ENCODE measurements at regions not wholly inside any gene's neighbourhood (a gene's known extent, or its start where the extent isn't known, plus 50 kb on each side); places are given as distances from the start of the nearest gene placed in this dataset.
"Not testable (repeated sequence)": the region's sequence is repeated elsewhere in the genome, so short reads cannot be mapped to it uniquely, and the experiment has no call there.

DNA sequence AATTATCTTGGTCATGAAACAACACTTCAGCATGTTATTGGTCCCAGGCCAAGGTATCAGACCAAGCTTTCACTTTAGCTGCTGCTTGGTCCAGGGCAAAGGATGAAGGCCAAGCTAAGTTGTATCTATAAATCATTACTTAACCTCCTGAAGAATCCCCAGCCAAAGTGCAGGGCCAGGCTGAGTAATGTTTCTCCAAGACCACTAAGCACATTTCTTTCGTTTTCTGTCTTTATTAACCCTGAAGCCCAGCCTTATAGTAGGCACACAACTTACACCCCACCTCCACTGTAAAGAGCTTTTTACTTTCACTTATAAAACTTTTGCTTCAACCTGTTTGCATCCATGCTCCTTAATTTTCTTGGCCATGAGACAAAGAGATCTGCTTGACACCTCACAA is 167.3 kb downstream of the RBMY1A1 start:
- no CpG with 5 or more reads among the region's 1 CpG for WGBS (ENCODE audit: insufficient coverage)
- DNase-seq; H3K27me3 ChIP-seq (replicated peaks in 2 of 5; ENCODE audit: control insufficient read depth in 4 of 5, insufficient read depth in 5 of 5, low read length in 4 of 5); H3K27ac ChIP-seq (ENCODE audit: insufficient read depth in 1 of 2, low read depth in 1 of 2, low read length in 2 of 2, poor library complexity in 1 of 2, severe bottlenecking in 2 of 2); H3K4me3 ChIP-seq (ENCODE audit: control insufficient read depth in 1 of 7, extremely low read depth in 1 of 7, insufficient read depth in 4 of 7, low read depth in 2 of 7, low read length in 6 of 7); H3K36me3 ChIP-seq (ENCODE audit: control insufficient read depth in 4 of 4, insufficient read depth in 4 of 4, low read length in 3 of 4); H3K9me3 ChIP-seq (ENCODE audit: control extremely low read depth in 1 of 5, control insufficient read depth in 4 of 5, insufficient read depth in 2 of 5, low read depth in 1 of 5, low read length in 4 of 5); H3K4me1 ChIP-seq (ENCODE audit: control extremely low read depth in 1 of 4, control insufficient read depth in 4 of 4, insufficient read depth in 4 of 4, low read length in 3 of 4); POLR2A ChIA-PET; CTCF ChIA-PET: not testable (repeated sequence)

DNA sequence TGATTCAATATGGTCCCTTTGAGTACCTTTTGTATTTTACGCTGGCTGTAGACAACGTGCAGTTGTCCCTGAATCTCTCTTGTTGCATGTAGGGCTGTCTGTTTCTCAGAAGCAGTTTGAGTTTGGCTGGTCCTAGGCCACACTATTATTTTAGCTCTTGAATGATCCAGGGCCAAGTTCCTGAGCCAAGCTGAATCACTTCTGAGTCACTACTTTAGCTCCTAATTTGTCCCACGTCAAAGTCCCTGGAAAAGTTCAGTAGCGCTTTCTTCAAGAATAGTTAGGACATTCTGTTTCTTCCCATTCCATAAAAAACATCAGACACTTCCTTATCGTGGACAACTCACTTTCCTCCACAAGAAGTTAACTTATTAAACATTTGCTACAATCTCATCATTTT is 168.2 kb downstream of the RBMY1A1 start:
- H3K4me3 ChIP-seq (ENCODE audit: control insufficient read depth in 1 of 7, extremely low read depth in 1 of 7, insufficient read depth in 4 of 7, low read depth in 2 of 7, low read length in 6 of 7); H3K27ac ChIP-seq (ENCODE audit: insufficient read depth in 1 of 2, low read depth in 1 of 2, low read length in 2 of 2, poor library complexity in 1 of 2, severe bottlenecking in 2 of 2); H3K9me3 ChIP-seq (ENCODE audit: control extremely low read depth in 1 of 5, control insufficient read depth in 4 of 5, insufficient read depth in 2 of 5, low read depth in 1 of 5, low read length in 4 of 5); H3K27me3 ChIP-seq (replicated peaks in 2 of 5; ENCODE audit: control insufficient read depth in 4 of 5, insufficient read depth in 5 of 5, low read length in 4 of 5); DNase-seq; POLR2A ChIA-PET; CTCF ChIA-PET; H3K4me1 ChIP-seq (ENCODE audit: control extremely low read depth in 1 of 4, control insufficient read depth in 4 of 4, insufficient read depth in 4 of 4, low read length in 3 of 4); H3K36me3 ChIP-seq (ENCODE audit: control insufficient read depth in 4 of 4, insufficient read depth in 4 of 4, low read length in 3 of 4): not testable (repeated sequence)
- no CpG with 5 or more reads among the region's 5 CpGs for WGBS (ENCODE audit: insufficient coverage)

DNA sequence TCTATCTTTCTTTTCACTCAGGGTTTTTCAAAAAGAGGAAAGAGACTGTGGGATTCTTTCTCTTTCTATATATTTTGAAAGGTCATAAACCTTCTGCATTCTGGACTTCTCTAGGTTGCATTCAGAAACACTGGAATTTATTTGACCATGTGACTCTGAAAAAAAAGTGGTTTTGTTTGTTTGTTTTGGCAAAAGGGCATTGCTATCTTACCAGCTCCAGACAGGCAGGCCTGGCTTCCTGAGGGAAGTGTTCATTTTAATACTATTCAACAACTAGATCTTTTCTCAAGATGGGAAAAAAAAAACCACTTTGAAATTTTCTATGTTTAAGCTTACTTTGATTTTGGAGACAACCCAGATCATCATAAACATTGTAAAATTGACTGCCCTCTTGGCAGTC is 170.6 kb downstream of the RBMY1A1 start:
- H3K36me3 ChIP-seq (ENCODE audit: control insufficient read depth in 4 of 4, insufficient read depth in 4 of 4, low read length in 3 of 4) = no peaks in the 10 kb centered on the region
- H3K4me3 ChIP-seq (ENCODE audit: control insufficient read depth in 1 of 7, extremely low read depth in 1 of 7, insufficient read depth in 4 of 7, low read depth in 2 of 7, low read length in 6 of 7) = no peak overlapping the region
- DNase-seq = no peak
- CTCF ChIA-PET = no interaction called here
- H3K4me1 ChIP-seq (ENCODE audit: control extremely low read depth in 1 of 4, control insufficient read depth in 4 of 4, insufficient read depth in 4 of 4, low read length in 3 of 4) = no peaks in the 10 kb centered on the region
- POLR2A ChIA-PET = no interaction called here
- H3K27ac ChIP-seq (ENCODE audit: insufficient read depth in 1 of 2, low read depth in 1 of 2, low read length in 2 of 2, poor library complexity in 1 of 2, severe bottlenecking in 2 of 2) = no peak overlapping the region
- no peaks in the 10 kb centered on the region for H3K9me3 ChIP-seq (ENCODE audit: control extremely low read depth in 1 of 5, control insufficient read depth in 4 of 5, insufficient read depth in 2 of 5, low read depth in 1 of 5, low read length in 4 of 5)
- no peaks in the 10 kb centered on the region for H3K27me3 ChIP-seq (replicated peaks in 2 of 5; ENCODE audit: control insufficient read depth in 4 of 5, insufficient read depth in 5 of 5, low read length in 4 of 5)

DNA sequence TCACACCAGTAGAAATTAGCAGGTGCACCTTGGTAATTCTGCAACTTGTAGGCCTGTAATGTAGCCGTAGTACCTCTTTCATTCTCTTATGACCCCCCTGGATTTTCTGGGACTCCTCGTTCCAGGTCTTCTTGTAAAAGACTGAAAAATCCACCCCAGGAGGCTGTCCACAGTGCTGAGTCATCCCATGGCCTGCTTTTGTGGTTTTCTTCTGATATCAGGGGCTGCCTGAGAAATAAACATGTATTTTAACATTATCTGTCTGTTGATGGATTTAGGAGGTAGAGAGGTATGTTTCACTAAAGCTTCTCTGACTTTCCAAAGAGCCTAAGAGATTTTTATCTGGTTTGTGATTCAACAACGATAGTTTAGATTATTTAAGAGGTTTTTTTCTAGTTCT is 171.9 kb downstream of the RBMY1A1 start:
- CTCF ChIA-PET; H3K9me3 ChIP-seq (ENCODE audit: control extremely low read depth in 1 of 5, control insufficient read depth in 4 of 5, insufficient read depth in 2 of 5, low read depth in 1 of 5, low read length in 4 of 5); H3K36me3 ChIP-seq (ENCODE audit: control insufficient read depth in 4 of 4, insufficient read depth in 4 of 4, low read length in 3 of 4); H3K4me1 ChIP-seq (ENCODE audit: control extremely low read depth in 1 of 4, control insufficient read depth in 4 of 4, insufficient read depth in 4 of 4, low read length in 3 of 4); H3K27ac ChIP-seq (ENCODE audit: insufficient read depth in 1 of 2, low read depth in 1 of 2, low read length in 2 of 2, poor library complexity in 1 of 2, severe bottlenecking in 2 of 2); POLR2A ChIA-PET; H3K4me3 ChIP-seq (ENCODE audit: control insufficient read depth in 1 of 7, extremely low read depth in 1 of 7, insufficient read depth in 4 of 7, low read depth in 2 of 7, low read length in 6 of 7); DNase-seq; H3K27me3 ChIP-seq (replicated peaks in 2 of 5; ENCODE audit: control insufficient read depth in 4 of 5, insufficient read depth in 5 of 5, low read length in 4 of 5): not testable (repeated sequence)
- no CpG with 5 or more reads among the region's 3 CpGs for WGBS (ENCODE audit: insufficient coverage)

DNA sequence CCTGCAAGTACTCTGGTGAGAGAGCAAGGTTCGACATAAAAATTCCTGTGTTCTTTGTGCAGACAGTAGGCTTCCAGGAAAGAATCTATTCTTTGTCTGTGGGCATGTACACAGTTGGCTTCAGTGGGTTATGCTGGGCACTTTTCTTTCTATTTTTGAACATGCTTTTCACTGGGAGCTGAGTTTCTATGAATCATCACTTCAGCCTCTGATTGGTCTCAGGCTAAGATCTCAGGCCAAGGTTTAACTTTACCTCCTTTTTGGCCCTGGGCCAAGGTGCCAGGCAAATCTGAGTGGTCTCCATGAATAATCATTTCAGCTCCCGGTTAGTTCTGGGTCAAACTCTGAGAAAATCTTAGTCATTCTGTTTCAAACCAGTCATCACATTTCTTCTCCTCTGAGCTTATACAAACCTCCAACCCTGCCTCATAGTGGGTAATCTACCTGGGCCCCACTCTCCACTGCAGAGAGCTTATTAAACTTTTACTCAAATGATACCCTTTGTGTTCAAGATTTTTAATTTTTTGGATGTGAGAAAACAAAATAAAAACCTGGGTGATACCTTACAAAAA is 158.8 kb downstream of the RBMY1D start:
- H3K27ac ChIP-seq (ENCODE audit: insufficient read depth in 1 of 2, low read depth in 1 of 2, low read length in 2 of 2, poor library complexity in 1 of 2, severe bottlenecking in 2 of 2); DNase-seq; H3K36me3 ChIP-seq (ENCODE audit: control insufficient read depth in 4 of 4, insufficient read depth in 4 of 4, low read length in 3 of 4); H3K9me3 ChIP-seq (ENCODE audit: control extremely low read depth in 1 of 5, control insufficient read depth in 4 of 5, insufficient read depth in 2 of 5, low read depth in 1 of 5, low read length in 4 of 5); POLR2A ChIA-PET; H3K27me3 ChIP-seq (replicated peaks in 2 of 5; ENCODE audit: control insufficient read depth in 4 of 5, insufficient read depth in 5 of 5, low read length in 4 of 5); H3K4me3 ChIP-seq (ENCODE audit: control insufficient read depth in 1 of 7, extremely low read depth in 1 of 7, insufficient read depth in 4 of 7, low read depth in 2 of 7, low read length in 6 of 7); CTCF ChIA-PET; H3K4me1 ChIP-seq (ENCODE audit: control extremely low read depth in 1 of 4, control insufficient read depth in 4 of 4, insufficient read depth in 4 of 4, low read length in 3 of 4): not testable (repeated sequence)
- no CpG with 5 or more reads among the region's 2 CpGs for WGBS (ENCODE audit: insufficient coverage)

DNA sequence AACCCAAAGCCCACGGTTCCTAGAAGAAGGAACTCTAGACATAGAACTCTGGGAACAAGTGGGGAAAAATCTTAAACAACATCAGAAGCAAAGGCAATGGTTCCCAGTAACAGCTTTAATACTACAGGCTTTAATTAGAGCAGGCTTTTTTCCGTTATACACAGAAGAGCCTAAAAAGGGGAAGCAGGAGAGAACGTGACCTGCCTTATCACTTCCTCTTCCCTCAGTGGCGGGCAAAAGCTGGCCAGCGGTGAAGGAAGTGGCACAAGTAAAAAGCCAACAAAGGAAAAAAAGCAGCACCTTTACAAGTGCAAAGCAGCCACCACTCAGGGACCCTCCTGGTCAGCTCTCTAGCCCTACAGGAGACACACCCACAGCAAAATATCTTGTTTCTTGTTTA is 149.3 kb downstream of the RBMY1D start:
- POLR2A ChIA-PET, DNase-seq: not testable (repeated sequence)
- WGBS (ENCODE audit: insufficient coverage) = no CpG with 5 or more reads among the region's 5 CpGs

DNA sequence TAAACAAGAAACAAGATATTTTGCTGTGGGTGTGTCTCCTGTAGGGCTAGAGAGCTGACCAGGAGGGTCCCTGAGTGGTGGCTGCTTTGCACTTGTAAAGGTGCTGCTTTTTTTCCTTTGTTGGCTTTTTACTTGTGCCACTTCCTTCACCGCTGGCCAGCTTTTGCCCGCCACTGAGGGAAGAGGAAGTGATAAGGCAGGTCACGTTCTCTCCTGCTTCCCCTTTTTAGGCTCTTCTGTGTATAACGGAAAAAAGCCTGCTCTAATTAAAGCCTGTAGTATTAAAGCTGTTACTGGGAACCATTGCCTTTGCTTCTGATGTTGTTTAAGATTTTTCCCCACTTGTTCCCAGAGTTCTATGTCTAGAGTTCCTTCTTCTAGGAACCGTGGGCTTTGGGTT is 134.1 kb downstream of the RBMY1D start:
- H3K27me3 ChIP-seq (replicated peaks in 2 of 5; ENCODE audit: control insufficient read depth in 4 of 5, insufficient read depth in 5 of 5, low read length in 4 of 5); CTCF ChIA-PET; H3K4me3 ChIP-seq (ENCODE audit: control insufficient read depth in 1 of 7, extremely low read depth in 1 of 7, insufficient read depth in 4 of 7, low read depth in 2 of 7, low read length in 6 of 7); H3K27ac ChIP-seq (ENCODE audit: insufficient read depth in 1 of 2, low read depth in 1 of 2, low read length in 2 of 2, poor library complexity in 1 of 2, severe bottlenecking in 2 of 2); H3K36me3 ChIP-seq (ENCODE audit: control insufficient read depth in 4 of 4, insufficient read depth in 4 of 4, low read length in 3 of 4); H3K9me3 ChIP-seq (ENCODE audit: control extremely low read depth in 1 of 5, control insufficient read depth in 4 of 5, insufficient read depth in 2 of 5, low read depth in 1 of 5, low read length in 4 of 5); DNase-seq; H3K4me1 ChIP-seq (ENCODE audit: control extremely low read depth in 1 of 4, control insufficient read depth in 4 of 4, insufficient read depth in 4 of 4, low read length in 3 of 4); POLR2A ChIA-PET: not testable (repeated sequence)
- no CpG with 5 or more reads among the region's 5 CpGs for WGBS (ENCODE audit: insufficient coverage)

More for the DNA sequence above, 149.3 kb downstream of the RBMY1D start:
- H3K27me3 ChIP-seq (replicated peaks in 2 of 5; ENCODE audit: control insufficient read depth in 4 of 5, insufficient read depth in 5 of 5, low read length in 4 of 5); H3K4me1 ChIP-seq (ENCODE audit: control extremely low read depth in 1 of 4, control insufficient read depth in 4 of 4, insufficient read depth in 4 of 4, low read length in 3 of 4); CTCF ChIA-PET; H3K27ac ChIP-seq (ENCODE audit: insufficient read depth in 1 of 2, low read depth in 1 of 2, low read length in 2 of 2, poor library complexity in 1 of 2, severe bottlenecking in 2 of 2); H3K4me3 ChIP-seq (ENCODE audit: control insufficient read depth in 1 of 7, extremely low read depth in 1 of 7, insufficient read depth in 4 of 7, low read depth in 2 of 7, low read length in 6 of 7); H3K9me3 ChIP-seq (ENCODE audit: control extremely low read depth in 1 of 5, control insufficient read depth in 4 of 5, insufficient read depth in 2 of 5, low read depth in 1 of 5, low read length in 4 of 5); H3K36me3 ChIP-seq (ENCODE audit: control insufficient read depth in 4 of 4, insufficient read depth in 4 of 4, low read length in 3 of 4): not testable (repeated sequence)

Measured in common myeloid progenitor, CD34-positive (primary cell).